ENCODE measurements at regions not wholly inside any gene's neighbourhood (a gene's known extent, or its start where the extent isn't known, plus 50 kb on each side); places are given as distances from the start of the nearest gene placed in this dataset.

- DNase-seq, result no peak
These were observed 599.3 kb upstream of the SGCD start for GRCh38 chr5:155727512-155728145.

GRCh38 chr5:155728146-155728856 is 598.7 kb upstream of the SGCD start:
- DNase-seq, result no peak

GRCh38 chr5:155728857-155729683 is 597.9 kb upstream of the SGCD start:
- DNase-seq, result peak in 2 of 3 donors; percentile 16 to 22

- no peak for DNase-seq
These were observed 597.3 kb upstream of the SGCD start for GRCh38 chr5:155729684-155730059.

GRCh38 chr5:155732587-155733376 is 594.2 kb upstream of the SGCD start:
- DNase-seq, result no peak

GRCh38 chr5:155733935-155734334 is 593.0 kb upstream of the SGCD start:
- no peak for DNase-seq

GRCh38 chr5:155735388-155735787 is 591.6 kb upstream of the SGCD start:
- no peak for DNase-seq

GRCh38 chr5:155738616-155739015 is 588.3 kb upstream of the SGCD start:
- DNase-seq, result no peak

GRCh38 chr5:155746367-155747038 is 580.5 kb upstream of the SGCD start:
- peak in 1 of 3 donors; percentile 4 for DNase-seq

- no peak for DNase-seq
These were observed 576.9 kb upstream of the SGCD start for GRCh38 chr5:155750101-155750500.

- no peak for DNase-seq
These were observed 576.4 kb upstream of the SGCD start for GRCh38 chr5:155750571-155750970.

GRCh38 chr5:155753943-155754581 is 572.9 kb upstream of the SGCD start:
- DNase-seq, result no peak

GRCh38 chr5:155759252-155759651 is 567.7 kb upstream of the SGCD start:
- DNase-seq, result no peak

GRCh38 chr5:155759984-155760383 is 567.0 kb upstream of the SGCD start:
- no peak for DNase-seq

GRCh38 chr5:155761502-155761901 is 565.5 kb upstream of the SGCD start:
- DNase-seq, result no peak

GRCh38 chr5:155765715-155766114 is 561.2 kb upstream of the SGCD start:
- DNase-seq, result no peak

GRCh38 chr5:155767470-155767869 is 559.5 kb upstream of the SGCD start:
- DNase-seq, result no peak

GRCh38 chr5:155768332-155768731 is 558.6 kb upstream of the SGCD start:
- no peak for DNase-seq

- no peak for DNase-seq
These were observed 554.8 kb upstream of the SGCD start for GRCh38 chr5:155772009-155772662.

GRCh38 chr5:155773680-155774079 is 553.3 kb upstream of the SGCD start:
- no peak for DNase-seq

GRCh38 chr5:155780260-155780659 is 546.7 kb upstream of the SGCD start:
- DNase-seq, result no peak
